ENCODE measurements at regions not wholly inside any gene's neighbourhood (a gene's known extent, or its start where the extent isn't known, plus 50 kb on each side); places are given as distances from the start of the nearest gene placed in this dataset.
"Not testable (repeated sequence)": the region's sequence is repeated elsewhere in the genome, so short reads cannot be mapped to it uniquely, and the experiment has no call there.

GRCh38 chr5:53792338-53792737, 231.9 kb downstream of the NDUFS4 start (continued):
- TF ChIP-seq, protein P1, sequence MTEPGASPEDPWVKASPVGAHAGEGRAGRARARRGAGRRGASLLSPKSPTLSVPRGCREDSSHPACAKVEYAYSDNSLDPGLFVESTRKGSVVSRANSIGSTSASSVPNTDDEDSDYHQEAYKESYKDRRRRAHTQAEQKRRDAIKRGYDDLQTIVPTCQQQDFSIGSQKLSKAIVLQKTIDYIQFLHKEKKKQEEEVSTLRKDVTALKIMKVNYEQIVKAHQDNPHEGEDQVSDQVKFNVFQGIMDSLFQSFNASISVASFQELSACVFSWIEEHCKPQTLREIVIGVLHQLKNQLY (CRISPR knock-in tag; IDR thresholded peaks at IDR 0.05) = no peak
- TF ChIP-seq, protein P2, sequence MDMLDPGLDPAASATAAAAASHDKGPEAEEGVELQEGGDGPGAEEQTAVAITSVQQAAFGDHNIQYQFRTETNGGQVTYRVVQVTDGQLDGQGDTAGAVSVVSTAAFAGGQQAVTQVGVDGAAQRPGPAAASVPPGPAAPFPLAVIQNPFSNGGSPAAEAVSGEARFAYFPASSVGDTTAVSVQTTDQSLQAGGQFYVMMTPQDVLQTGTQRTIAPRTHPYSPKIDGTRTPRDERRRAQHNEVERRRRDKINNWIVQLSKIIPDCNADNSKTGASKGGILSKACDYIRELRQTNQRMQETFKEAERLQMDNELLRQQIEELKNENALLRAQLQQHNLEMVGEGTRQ (CRISPR knock-in tag; IDR thresholded peaks at IDR 0.05) = no peak
- TF ChIP-seq RELA (CRISPR knock-in tag; IDR thresholded peaks at IDR 0.05; ENCODE audit: borderline replicate concordance) (no peak), ZNF671 (CRISPR knock-in tag; IDR thresholded peaks at IDR 0.05) (no peak), E2F5 (CRISPR knock-in tag; IDR thresholded peaks at IDR 0.05) (no peak), ZNF317 (CRISPR knock-in tag; IDR thresholded peaks at IDR 0.05; ENCODE audit: borderline replicate concordance, low read depth) (no peak)

GRCh38 chr5:53799644-53800043, 239.2 kb downstream of the NDUFS4 start:
- H3K4me3 Mint-ChIP-seq; POLR2A ChIA-PET; H3K27me3 Mint-ChIP-seq (ENCODE audit: low read depth); DNase-seq (ENCODE audit: low spot score); CTCF ChIA-PET; ATAC-seq; H3K27ac Mint-ChIP-seq; H3K4me1 Mint-ChIP-seq: not testable (repeated sequence)
- peaks cover 62% of the 10 kb centered on the region for H3K9me3 Mint-ChIP-seq
- H3K36me3 Mint-ChIP-seq = peaks cover 45% of the 10 kb centered on the region

- H3K36me3 Mint-ChIP-seq; ATAC-seq; H3K4me1 Mint-ChIP-seq; CTCF ChIA-PET; DNase-seq (ENCODE audit: low spot score); H3K27me3 Mint-ChIP-seq (ENCODE audit: low read depth); POLR2A ChIA-PET; H3K4me3 Mint-ChIP-seq; H3K27ac Mint-ChIP-seq: not testable (repeated sequence)
- H3K9me3 Mint-ChIP-seq = peaks cover 26% of the 10 kb centered on the region
Observed at GRCh38 chr5:53808392-53808791, 248.0 kb downstream of the NDUFS4 start.

GRCh38 chr5:53814819-53815218, 254.4 kb downstream of the NDUFS4 start:
- Mint-ChIP-seq H3K9me3 (no peaks in the 10 kb centered on the region; the same call in 1 of the 2 replicates), H3K4me1 (peaks cover 19% of the 10 kb centered on the region), H3K4me3 (no peak overlapping the region), H3K27me3 (ENCODE audit: low read depth) (no peaks in the 10 kb centered on the region), H3K27ac (no peak overlapping the region), H3K36me3 (no peaks in the 10 kb centered on the region)
- ChIA-PET POLR2A (no interaction called here), CTCF (no interaction called here)
- ATAC-seq = no peak
- no peak for DNase-seq (ENCODE audit: low spot score)
- TF ChIP-seq CDX4 (CRISPR knock-in tag; IDR thresholded peaks at IDR 0.05; ENCODE audit: borderline replicate concordance) (no peak), FOXK1 (CRISPR knock-in tag; IDR thresholded peaks at IDR 0.05) (no peak), TEAD1 (CRISPR knock-in tag; IDR thresholded peaks at IDR 0.05) (no peak), GRHL2 (CRISPR knock-in tag; IDR thresholded peaks at IDR 0.05; ENCODE audit: insufficient replicate concordance, severe bottlenecking) (no peak), ZMAT4 (CRISPR knock-in tag; IDR thresholded peaks at IDR 0.05) (no peak), OVOL2 (CRISPR knock-in tag; IDR thresholded peaks at IDR 0.05; ENCODE audit: borderline replicate concordance) (no peak), SP1 (CRISPR knock-in tag; conservative IDR thresholded peaks at IDR 0.05) (no peak), GABPB1 (CRISPR knock-in tag; IDR thresholded peaks at IDR 0.05) (no peak), ZNF219 (CRISPR knock-in tag; IDR thresholded peaks at IDR 0.05; ENCODE audit: borderline replicate concordance) (no peak), TCF7 (CRISPR knock-in tag; IDR thresholded peaks at IDR 0.05; ENCODE audit: low read depth) (no peak), ETV6 (CRISPR knock-in tag; IDR thresholded peaks at IDR 0.05) (no peak)
- TF ChIP-seq, protein P3, sequence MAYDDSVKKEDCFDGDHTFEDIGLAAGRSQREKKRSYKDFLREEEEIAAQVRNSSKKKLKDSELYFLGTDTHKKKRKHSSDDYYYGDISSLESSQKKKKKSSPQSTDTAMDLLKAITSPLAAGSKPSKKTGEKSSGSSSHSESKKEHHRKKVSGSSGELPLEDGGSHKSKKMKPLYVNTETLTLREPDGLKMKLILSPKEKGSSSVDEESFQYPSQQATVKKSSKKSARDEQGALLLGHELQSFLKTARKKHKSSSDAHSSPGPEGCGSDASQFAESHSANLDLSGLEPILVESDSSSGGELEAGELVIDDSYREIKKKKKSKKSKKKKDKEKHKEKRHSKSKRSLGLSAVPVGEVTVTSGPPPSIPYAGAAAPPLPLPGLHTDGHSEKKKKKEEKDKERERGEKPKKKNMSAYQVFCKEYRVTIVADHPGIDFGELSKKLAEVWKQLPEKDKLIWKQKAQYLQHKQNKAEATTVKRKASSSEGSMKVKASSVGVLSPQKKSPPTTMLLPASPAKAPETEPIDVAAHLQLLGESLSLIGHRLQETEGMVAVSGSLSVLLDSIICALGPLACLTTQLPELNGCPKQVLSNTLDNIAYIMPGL (CRISPR knock-in tag; IDR thresholded peaks at IDR 0.05) = no peak
- TF ChIP-seq, protein P4, sequence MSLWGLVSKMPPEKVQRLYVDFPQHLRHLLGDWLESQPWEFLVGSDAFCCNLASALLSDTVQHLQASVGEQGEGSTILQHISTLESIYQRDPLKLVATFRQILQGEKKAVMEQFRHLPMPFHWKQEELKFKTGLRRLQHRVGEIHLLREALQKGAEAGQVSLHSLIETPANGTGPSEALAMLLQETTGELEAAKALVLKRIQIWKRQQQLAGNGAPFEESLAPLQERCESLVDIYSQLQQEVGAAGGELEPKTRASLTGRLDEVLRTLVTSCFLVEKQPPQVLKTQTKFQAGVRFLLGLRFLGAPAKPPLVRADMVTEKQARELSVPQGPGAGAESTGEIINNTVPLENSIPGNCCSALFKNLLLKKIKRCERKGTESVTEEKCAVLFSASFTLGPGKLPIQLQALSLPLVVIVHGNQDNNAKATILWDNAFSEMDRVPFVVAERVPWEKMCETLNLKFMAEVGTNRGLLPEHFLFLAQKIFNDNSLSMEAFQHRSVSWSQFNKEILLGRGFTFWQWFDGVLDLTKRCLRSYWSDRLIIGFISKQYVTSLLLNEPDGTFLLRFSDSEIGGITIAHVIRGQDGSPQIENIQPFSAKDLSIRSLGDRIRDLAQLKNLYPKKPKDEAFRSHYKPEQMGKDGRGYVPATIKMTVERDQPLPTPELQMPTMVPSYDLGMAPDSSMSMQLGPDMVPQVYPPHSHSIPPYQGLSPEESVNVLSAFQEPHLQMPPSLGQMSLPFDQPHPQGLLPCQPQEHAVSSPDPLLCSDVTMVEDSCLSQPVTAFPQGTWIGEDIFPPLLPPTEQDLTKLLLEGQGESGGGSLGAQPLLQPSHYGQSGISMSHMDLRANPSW (CRISPR knock-in tag; conservative IDR thresholded peaks at IDR 0.05; ENCODE audit: low read depth) = no peak
- TF ChIP-seq, protein P5, sequence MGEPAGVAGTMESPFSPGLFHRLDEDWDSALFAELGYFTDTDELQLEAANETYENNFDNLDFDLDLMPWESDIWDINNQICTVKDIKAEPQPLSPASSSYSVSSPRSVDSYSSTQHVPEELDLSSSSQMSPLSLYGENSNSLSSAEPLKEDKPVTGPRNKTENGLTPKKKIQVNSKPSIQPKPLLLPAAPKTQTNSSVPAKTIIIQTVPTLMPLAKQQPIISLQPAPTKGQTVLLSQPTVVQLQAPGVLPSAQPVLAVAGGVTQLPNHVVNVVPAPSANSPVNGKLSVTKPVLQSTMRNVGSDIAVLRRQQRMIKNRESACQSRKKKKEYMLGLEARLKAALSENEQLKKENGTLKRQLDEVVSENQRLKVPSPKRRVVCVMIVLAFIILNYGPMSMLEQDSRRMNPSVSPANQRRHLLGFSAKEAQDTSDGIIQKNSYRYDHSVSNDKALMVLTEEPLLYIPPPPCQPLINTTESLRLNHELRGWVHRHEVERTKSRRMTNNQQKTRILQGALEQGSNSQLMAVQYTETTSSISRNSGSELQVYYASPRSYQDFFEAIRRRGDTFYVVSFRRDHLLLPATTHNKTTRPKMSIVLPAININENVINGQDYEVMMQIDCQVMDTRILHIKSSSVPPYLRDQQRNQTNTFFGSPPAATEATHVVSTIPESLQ (CRISPR knock-in tag; IDR thresholded peaks at IDR 0.05) = no peak

All from WTC11 (cell line).